Sigmoid colon (tissue), 4 donors: ENCODE measurements at regions not wholly inside any gene's neighbourhood (a gene's known extent, or its start where the extent isn't known, plus 50 kb on each side); places are given as distances from the start of the nearest gene placed in this dataset.

Experiments used
- CTCF ChIP-seq, 4 experiments: fragments of 450-650 bp in 3 of 4; fragments of 200-600 bp in 1 of 4; IDR thresholded peaks; one replicate each; pipeline ENCODE4 v1.5.1; 2016 to 2019; ENCODE audit warnings: antibody characterized with exemption in 4 of 4, mild to moderate bottlenecking in 3 of 4, moderate library complexity in 2 of 4
- EP300 ChIP-seq, 4 donors: sonication (generic); formaldehyde crosslinking; IDR thresholded peaks; one replicate each; pipeline ENCODE4 v1.6.1; 2017; ENCODE audit warnings: antibody characterized with exemption in 4 of 4
- POLR2A ChIP-seq, 2 donors: fragments of 450-650 bp; IDR thresholded peaks; one replicate each; pipeline ENCODE4 v1.6.1; 2016; ENCODE audit warnings: antibody characterized with exemption in 2 of 2, mild to moderate bottlenecking in 2 of 2, moderate library complexity in 2 of 2

- TF ChIP-seq CTCF (IDR thresholded peaks at IDR 0.05) (no peak), EP300 (IDR thresholded peaks at IDR 0.05) (no peak), POLR2A (IDR thresholded peaks at IDR 0.05) (no peak)
Measured at GRCh38 chr3:72155391-72156064, 370.6 kb upstream of the PROK2 start.
